ENCODE measurements at regions not wholly inside any gene's neighbourhood (a gene's known extent, or its start where the extent isn't known, plus 50 kb on each side); places are given as distances from the start of the nearest gene placed in this dataset.

GRCh38 chr12:41777064-41777790 lies 367.4 kb downstream of the GXYLT1 start:
- WGBS, 2 donors: 81% methylated on average over 9 of the region's 9 CpGs
- H3K4me3 ChIP-seq (ENCODE audit: low read depth in 1 of 2, low read length in 2 of 2): no peak overlapping the region
- no peaks in the 10 kb centered on the region for H3K36me3 ChIP-seq (ENCODE audit: control insufficient read depth in 2 of 2, insufficient read depth in 2 of 2, low read length in 1 of 2)
- H3K27ac ChIP-seq (ENCODE audit: low read depth in 2 of 2, low read length in 1 of 2): no peak overlapping the region
- no peaks in the 10 kb centered on the region for H3K4me1 ChIP-seq (ENCODE audit: control insufficient read depth in 2 of 2, insufficient read depth in 2 of 2, low read length in 1 of 2)
- H3K27me3 ChIP-seq (ENCODE audit: control insufficient read depth in 1 of 2, insufficient read depth in 2 of 2, low read length in 2 of 2): no peaks in the 10 kb centered on the region
- H3K9me3 ChIP-seq (ENCODE audit: control insufficient read depth in 2 of 2, insufficient read depth in 1 of 2, low read depth in 1 of 2, low read length in 1 of 2): no peaks in the 10 kb centered on the region

DNA sequence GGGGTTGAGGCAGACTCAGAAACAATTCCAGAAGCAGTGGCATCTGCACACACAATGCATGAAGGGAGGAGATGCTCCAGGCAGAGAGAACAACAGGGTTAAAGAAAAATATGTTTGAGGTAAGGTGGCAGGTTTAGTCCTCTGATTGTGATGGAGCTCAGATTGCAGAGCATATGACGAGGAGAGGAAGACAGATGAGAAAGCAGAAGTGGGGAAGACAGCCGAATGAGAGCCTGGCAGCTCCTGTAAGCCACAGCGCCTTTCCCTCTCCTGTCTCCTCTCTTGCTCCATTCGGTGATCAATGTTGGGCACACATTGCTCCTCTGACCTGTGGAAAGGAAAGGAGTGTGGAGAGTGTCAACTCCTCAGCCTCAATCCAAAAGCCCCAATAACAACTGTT lies 372.2 kb downstream of the GXYLT1 start:
- 85 to 86% methylated on average over 4 of the region's 4 CpGs for WGBS, 2 donors
- H3K4me3 ChIP-seq (ENCODE audit: low read depth in 1 of 2, low read length in 2 of 2): no peak overlapping the region
- H3K27me3 ChIP-seq (ENCODE audit: control insufficient read depth in 1 of 2, insufficient read depth in 2 of 2, low read length in 2 of 2): no peaks in the 10 kb centered on the region
- no peaks in the 10 kb centered on the region for H3K4me1 ChIP-seq (ENCODE audit: control insufficient read depth in 2 of 2, insufficient read depth in 2 of 2, low read length in 1 of 2)
- H3K9me3 ChIP-seq (ENCODE audit: control insufficient read depth in 2 of 2, insufficient read depth in 1 of 2, low read depth in 1 of 2, low read length in 1 of 2): no peaks in the 10 kb centered on the region
- no peaks in the 10 kb centered on the region for H3K36me3 ChIP-seq (ENCODE audit: control insufficient read depth in 2 of 2, insufficient read depth in 2 of 2, low read length in 1 of 2)
- no peak overlapping the region for H3K27ac ChIP-seq (ENCODE audit: low read depth in 2 of 2, low read length in 1 of 2)

GRCh38 chr12:41769810-41770209 lies 374.9 kb downstream of the GXYLT1 start:
- Histone ChIP-seq H3K27ac (ENCODE audit: low read depth in 2 of 2, low read length in 1 of 2) (no peak overlapping the region), H3K4me1 (ENCODE audit: control insufficient read depth in 2 of 2, insufficient read depth in 2 of 2, low read length in 1 of 2) (no peaks in the 10 kb centered on the region), H3K9me3 (ENCODE audit: control insufficient read depth in 2 of 2, insufficient read depth in 1 of 2, low read depth in 1 of 2, low read length in 1 of 2) (no peaks in the 10 kb centered on the region), H3K4me3 (ENCODE audit: low read depth in 1 of 2, low read length in 2 of 2) (no peak overlapping the region), H3K27me3 (ENCODE audit: control insufficient read depth in 1 of 2, insufficient read depth in 2 of 2, low read length in 2 of 2) (no peaks in the 10 kb centered on the region), H3K36me3 (ENCODE audit: control insufficient read depth in 2 of 2, insufficient read depth in 2 of 2, low read length in 1 of 2) (no peaks in the 10 kb centered on the region)
- 18 to 34% methylated on average over 1 of the region's 1 CpG for WGBS, 2 donors

- Histone ChIP-seq H3K9me3 (ENCODE audit: control insufficient read depth in 2 of 2, insufficient read depth in 1 of 2, low read depth in 1 of 2, low read length in 1 of 2) (no peaks in the 10 kb centered on the region), H3K4me3 (ENCODE audit: low read depth in 1 of 2, low read length in 2 of 2) (no peak overlapping the region), H3K4me1 (ENCODE audit: control insufficient read depth in 2 of 2, insufficient read depth in 2 of 2, low read length in 1 of 2) (no peaks in the 10 kb centered on the region), H3K27ac (ENCODE audit: low read depth in 2 of 2, low read length in 1 of 2) (no peak overlapping the region), H3K36me3 (ENCODE audit: control insufficient read depth in 2 of 2, insufficient read depth in 2 of 2, low read length in 1 of 2) (no peaks in the 10 kb centered on the region), H3K27me3 (ENCODE audit: control insufficient read depth in 1 of 2, insufficient read depth in 2 of 2, low read length in 2 of 2) (no peaks in the 10 kb centered on the region)
- 86 to 93% methylated on average over 7 of the region's 7 CpGs for WGBS, 2 donors
Observed at GRCh38 chr12:41768456-41768855, 376.2 kb downstream of the GXYLT1 start.

DNA sequence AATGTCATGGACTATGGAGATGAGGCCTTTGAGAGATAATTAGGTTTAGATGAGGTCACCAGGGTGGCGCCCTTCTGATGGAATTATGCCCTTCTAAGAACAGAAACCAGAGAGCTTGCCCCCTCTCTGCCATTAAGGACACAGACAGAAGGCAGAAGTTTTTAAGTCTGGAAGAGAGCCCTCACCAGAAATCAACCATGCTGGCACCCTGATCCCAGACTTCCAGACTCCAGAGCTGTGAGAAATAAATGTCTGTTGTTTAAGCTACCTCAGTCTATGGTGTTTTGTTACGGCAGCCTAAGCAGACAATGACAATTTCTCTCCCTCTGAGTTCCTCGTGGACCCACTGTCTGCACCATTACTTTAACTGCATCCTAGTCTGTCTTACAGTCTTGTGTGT lies 382.0 kb downstream of the GXYLT1 start:
- no peaks in the 10 kb centered on the region for H3K36me3 ChIP-seq (ENCODE audit: control insufficient read depth in 2 of 2, insufficient read depth in 2 of 2, low read length in 1 of 2)
- no peak overlapping the region for H3K4me3 ChIP-seq (ENCODE audit: low read depth in 1 of 2, low read length in 2 of 2)
- WGBS, 2 donors: 74 to 81% methylated on average over 3 of the region's 3 CpGs
- H3K27ac ChIP-seq (ENCODE audit: low read depth in 2 of 2, low read length in 1 of 2): no peak overlapping the region
- no peaks in the 10 kb centered on the region for H3K27me3 ChIP-seq (ENCODE audit: control insufficient read depth in 1 of 2, insufficient read depth in 2 of 2, low read length in 2 of 2)
- no peaks in the 10 kb centered on the region for H3K4me1 ChIP-seq (ENCODE audit: control insufficient read depth in 2 of 2, insufficient read depth in 2 of 2, low read length in 1 of 2)
- no peaks in the 10 kb centered on the region for H3K9me3 ChIP-seq (ENCODE audit: control insufficient read depth in 2 of 2, insufficient read depth in 1 of 2, low read depth in 1 of 2, low read length in 1 of 2)

GRCh38 chr12:41745593-41745992 lies 399.1 kb downstream of the GXYLT1 start:
- 69 to 76% methylated on average over 3 of the region's 3 CpGs for WGBS, 2 donors

GRCh38 chr12:41743835-41744234 lies 400.8 kb downstream of the GXYLT1 start:
- no peak overlapping the region for H3K4me3 ChIP-seq (ENCODE audit: low read depth in 1 of 2, low read length in 2 of 2)
- H3K27me3 ChIP-seq (ENCODE audit: control insufficient read depth in 1 of 2, insufficient read depth in 2 of 2, low read length in 2 of 2): no peaks in the 10 kb centered on the region
- no peak overlapping the region for H3K27ac ChIP-seq (ENCODE audit: low read depth in 2 of 2, low read length in 1 of 2)
- no peaks in the 10 kb centered on the region for H3K4me1 ChIP-seq (ENCODE audit: control insufficient read depth in 2 of 2, insufficient read depth in 2 of 2, low read length in 1 of 2)
- no peaks in the 10 kb centered on the region for H3K9me3 ChIP-seq (ENCODE audit: control insufficient read depth in 2 of 2, insufficient read depth in 1 of 2, low read depth in 1 of 2, low read length in 1 of 2)
- 81% methylated on average over 4 of the region's 4 CpGs for WGBS, 2 donors
- H3K36me3 ChIP-seq (ENCODE audit: control insufficient read depth in 2 of 2, insufficient read depth in 2 of 2, low read length in 1 of 2): no peaks in the 10 kb centered on the region

More at GRCh38 chr12:41745593-41745992, 399.1 kb downstream of the GXYLT1 start:
- no peak overlapping the region for H3K4me3 ChIP-seq (ENCODE audit: low read depth in 1 of 2, low read length in 2 of 2)
- H3K27me3 ChIP-seq (ENCODE audit: control insufficient read depth in 1 of 2, insufficient read depth in 2 of 2, low read length in 2 of 2): no peaks in the 10 kb centered on the region
- H3K36me3 ChIP-seq (ENCODE audit: control insufficient read depth in 2 of 2, insufficient read depth in 2 of 2, low read length in 1 of 2): no peaks in the 10 kb centered on the region
- H3K27ac ChIP-seq (ENCODE audit: low read depth in 2 of 2, low read length in 1 of 2): no peak overlapping the region
- H3K9me3 ChIP-seq (ENCODE audit: control insufficient read depth in 2 of 2, insufficient read depth in 1 of 2, low read depth in 1 of 2, low read length in 1 of 2): no peaks in the 10 kb centered on the region
- no peaks in the 10 kb centered on the region for H3K4me1 ChIP-seq (ENCODE audit: control insufficient read depth in 2 of 2, insufficient read depth in 2 of 2, low read length in 1 of 2)

DNA sequence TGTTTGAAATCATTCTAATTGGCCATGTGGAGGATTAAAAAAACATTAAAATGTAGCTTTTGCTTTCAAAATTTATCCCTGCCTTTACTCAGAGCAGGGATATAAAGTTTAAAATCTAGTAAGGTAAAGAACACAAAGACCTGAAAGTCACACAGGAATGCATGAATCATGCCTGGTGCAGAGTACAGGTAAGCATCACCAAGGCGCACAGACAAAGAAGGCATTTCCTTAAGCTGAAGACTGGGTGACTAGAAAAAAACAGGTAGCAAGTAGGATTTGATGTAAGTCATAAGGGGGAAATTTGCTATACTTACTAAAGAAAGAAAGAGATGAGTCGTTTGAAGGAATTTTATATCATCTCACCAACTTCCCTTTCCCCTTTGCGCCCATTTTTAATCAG lies 405.6 kb downstream of the GXYLT1 start:
- Histone ChIP-seq H3K27ac (ENCODE audit: low read depth in 2 of 2, low read length in 1 of 2) (no peak overlapping the region), H3K4me1 (ENCODE audit: control insufficient read depth in 2 of 2, insufficient read depth in 2 of 2, low read length in 1 of 2) (no peaks in the 10 kb centered on the region), H3K36me3 (ENCODE audit: control insufficient read depth in 2 of 2, insufficient read depth in 2 of 2, low read length in 1 of 2) (no peaks in the 10 kb centered on the region), H3K9me3 (ENCODE audit: control insufficient read depth in 2 of 2, insufficient read depth in 1 of 2, low read depth in 1 of 2, low read length in 1 of 2) (no peaks in the 10 kb centered on the region), H3K4me3 (ENCODE audit: low read depth in 1 of 2, low read length in 2 of 2) (no peak overlapping the region), H3K27me3 (ENCODE audit: control insufficient read depth in 1 of 2, insufficient read depth in 2 of 2, low read length in 2 of 2) (no peaks in the 10 kb centered on the region)
- WGBS, 2 donors: 84 to 94% methylated on average over 3 of the region's 3 CpGs

DNA sequence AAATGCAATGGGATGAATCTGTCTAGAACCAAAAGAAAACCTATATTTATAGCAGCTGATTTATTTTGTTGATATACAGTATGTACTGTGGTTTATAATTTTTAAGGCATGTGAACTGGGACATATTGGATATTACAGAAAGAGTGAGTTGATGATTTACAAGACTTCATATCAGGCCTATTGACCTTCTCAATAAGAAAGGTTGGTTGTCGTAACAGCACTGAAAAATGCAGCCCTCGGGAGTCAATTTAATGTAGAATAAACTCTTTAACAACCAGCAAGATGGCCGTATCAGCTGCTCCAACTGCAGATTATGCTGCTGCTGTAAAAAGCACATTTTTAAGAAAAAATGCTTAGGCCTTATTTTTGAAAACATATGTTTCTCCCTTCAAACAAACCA lies 407.3 kb downstream of the GXYLT1 start:
- H3K27me3 ChIP-seq (ENCODE audit: control insufficient read depth in 1 of 2, insufficient read depth in 2 of 2, low read length in 2 of 2): no peaks in the 10 kb centered on the region
- no peak overlapping the region for H3K4me3 ChIP-seq (ENCODE audit: low read depth in 1 of 2, low read length in 2 of 2)
- no peaks in the 10 kb centered on the region for H3K4me1 ChIP-seq (ENCODE audit: control insufficient read depth in 2 of 2, insufficient read depth in 2 of 2, low read length in 1 of 2)
- 60 to 82% methylated on average over 3 of the region's 3 CpGs for WGBS, 2 donors
- no peak overlapping the region for H3K27ac ChIP-seq (ENCODE audit: low read depth in 2 of 2, low read length in 1 of 2)
- no peaks in the 10 kb centered on the region for H3K9me3 ChIP-seq (ENCODE audit: control insufficient read depth in 2 of 2, insufficient read depth in 1 of 2, low read depth in 1 of 2, low read length in 1 of 2)
- no peaks in the 10 kb centered on the region for H3K36me3 ChIP-seq (ENCODE audit: control insufficient read depth in 2 of 2, insufficient read depth in 2 of 2, low read length in 1 of 2)

- WGBS, 2 donors: 76% methylated on average over 1 of the region's 1 CpG
- H3K27me3 ChIP-seq (ENCODE audit: control insufficient read depth in 1 of 2, insufficient read depth in 2 of 2, low read length in 2 of 2): no peaks in the 10 kb centered on the region
- H3K27ac ChIP-seq (ENCODE audit: low read depth in 2 of 2, low read length in 1 of 2): no peak overlapping the region
- H3K9me3 ChIP-seq (ENCODE audit: control insufficient read depth in 2 of 2, insufficient read depth in 1 of 2, low read depth in 1 of 2, low read length in 1 of 2): no peaks in the 10 kb centered on the region
- H3K4me3 ChIP-seq (ENCODE audit: low read depth in 1 of 2, low read length in 2 of 2): no peak overlapping the region
- H3K36me3 ChIP-seq (ENCODE audit: control insufficient read depth in 2 of 2, insufficient read depth in 2 of 2, low read length in 1 of 2): no peaks in the 10 kb centered on the region
- no peaks in the 10 kb centered on the region for H3K4me1 ChIP-seq (ENCODE audit: control insufficient read depth in 2 of 2, insufficient read depth in 2 of 2, low read length in 1 of 2)
Observed at GRCh38 chr12:41736436-41736835, 408.2 kb downstream of the GXYLT1 start.

Data from esophagus (tissue), 2 donors.